Occipital lobe (tissue), 1 donor: ENCODE measurements at regions not wholly inside any gene's neighbourhood (a gene's known extent, or its start where the extent isn't known, plus 50 kb on each side); places are given as distances from the start of the nearest gene placed in this dataset.
"Not testable (repeated sequence)": the region's sequence is repeated elsewhere in the genome, so short reads cannot be mapped to it uniquely, and the experiment has no call there.

Source experiments
- DNase-seq: peaks from one replicate; lab custom pipeline; 2025; lab: John Stamatoyannopoulos, UW

GRCh38 chr3:33956776-33957175, 158.3 kb downstream of the PDCD6IP start:
- DNase-seq, result no peak

- DNase-seq, result no peak
Measured at GRCh38 chr3:33957176-33957575, 158.7 kb downstream of the PDCD6IP start.

- DNase-seq, result no peak
Measured at GRCh38 chr3:33958661-33959060, 160.2 kb downstream of the PDCD6IP start.

GRCh38 chr3:33962396-33962795, 164.0 kb downstream of the PDCD6IP start:
- no peak for DNase-seq

- DNase-seq, result not testable (repeated sequence)
Measured at GRCh38 chr3:33970180-33970579, 171.8 kb downstream of the PDCD6IP start.

GRCh38 chr3:33971055-33971454, 172.6 kb downstream of the PDCD6IP start:
- no peak for DNase-seq

- DNase-seq, result no peak
Measured at GRCh38 chr3:33975463-33975862, 177.0 kb downstream of the PDCD6IP start.

GRCh38 chr3:33977227-33977626, 178.8 kb downstream of the PDCD6IP start:
- no peak for DNase-seq

GRCh38 chr3:33980252-33980651, 181.8 kb downstream of the PDCD6IP start:
- DNase-seq, result no peak

- no peak for DNase-seq
Measured at GRCh38 chr3:33982269-33982798, 183.9 kb downstream of the PDCD6IP start.

GRCh38 chr3:33982949-33983348, 184.5 kb downstream of the PDCD6IP start:
- not testable (repeated sequence) for DNase-seq

- DNase-seq, result no peak
Measured at GRCh38 chr3:33989229-33989628, 190.8 kb downstream of the PDCD6IP start.

GRCh38 chr3:33991673-33992072, 193.2 kb downstream of the PDCD6IP start:
- no peak for DNase-seq

- DNase-seq, result no peak
Measured at GRCh38 chr3:33993631-33994030, 195.2 kb downstream of the PDCD6IP start.

- no peak for DNase-seq
Measured at GRCh38 chr3:33994568-33994967, 196.1 kb downstream of the PDCD6IP start.

- DNase-seq, result no peak
Measured at GRCh38 chr3:34000301-34000700, 201.9 kb downstream of the PDCD6IP start.

GRCh38 chr3:34001022-34001421, 202.6 kb downstream of the PDCD6IP start:
- DNase-seq, result no peak

GRCh38 chr3:34001990-34002389, 203.6 kb downstream of the PDCD6IP start:
- no peak for DNase-seq

- no peak for DNase-seq
Measured at GRCh38 chr3:34002569-34003100, 204.2 kb downstream of the PDCD6IP start.

- no peak for DNase-seq
Measured at GRCh38 chr3:34005886-34006285, 207.5 kb downstream of the PDCD6IP start.

- no peak for DNase-seq
Measured at GRCh38 chr3:34008191-34008590, 209.8 kb downstream of the PDCD6IP start.

GRCh38 chr3:34008836-34009809, 210.7 kb downstream of the PDCD6IP start:
- DNase-seq, result no peak
